ENCODE measurements at regions not wholly inside any gene's neighbourhood (a gene's known extent, or its start where the extent isn't known, plus 50 kb on each side); places are given as distances from the start of the nearest gene placed in this dataset.

DNA sequence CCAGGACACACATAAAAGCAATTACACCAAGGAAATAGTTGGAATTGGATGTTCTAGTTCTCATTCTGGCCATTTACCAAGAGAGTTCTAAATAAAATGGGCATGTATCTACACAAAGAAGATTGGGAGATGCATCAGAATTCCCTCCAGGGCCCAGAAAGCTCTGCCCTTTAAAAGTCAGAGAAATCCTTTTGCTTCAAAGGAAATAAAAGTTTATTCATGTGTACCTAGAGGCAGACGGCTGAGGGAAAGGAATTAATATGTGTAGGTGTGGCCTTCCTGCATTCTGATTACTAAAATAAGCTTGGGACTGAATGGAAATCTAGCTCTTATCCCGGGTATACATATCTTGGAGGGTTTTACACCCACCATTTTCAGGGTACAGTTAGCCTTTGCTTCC is 719.4 kb downstream of the SEMA5A start:
- TF ChIP-seq, protein P1, sequence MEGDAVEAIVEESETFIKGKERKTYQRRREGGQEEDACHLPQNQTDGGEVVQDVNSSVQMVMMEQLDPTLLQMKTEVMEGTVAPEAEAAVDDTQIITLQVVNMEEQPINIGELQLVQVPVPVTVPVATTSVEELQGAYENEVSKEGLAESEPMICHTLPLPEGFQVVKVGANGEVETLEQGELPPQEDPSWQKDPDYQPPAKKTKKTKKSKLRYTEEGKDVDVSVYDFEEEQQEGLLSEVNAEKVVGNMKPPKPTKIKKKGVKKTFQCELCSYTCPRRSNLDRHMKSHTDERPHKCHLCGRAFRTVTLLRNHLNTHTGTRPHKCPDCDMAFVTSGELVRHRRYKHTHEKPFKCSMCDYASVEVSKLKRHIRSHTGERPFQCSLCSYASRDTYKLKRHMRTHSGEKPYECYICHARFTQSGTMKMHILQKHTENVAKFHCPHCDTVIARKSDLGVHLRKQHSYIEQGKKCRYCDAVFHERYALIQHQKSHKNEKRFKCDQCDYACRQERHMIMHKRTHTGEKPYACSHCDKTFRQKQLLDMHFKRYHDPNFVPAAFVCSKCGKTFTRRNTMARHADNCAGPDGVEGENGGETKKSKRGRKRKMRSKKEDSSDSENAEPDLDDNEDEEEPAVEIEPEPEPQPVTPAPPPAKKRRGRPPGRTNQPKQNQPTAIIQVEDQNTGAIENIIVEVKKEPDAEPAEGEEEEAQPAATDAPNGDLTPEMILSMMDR (conservative IDR thresholded peaks at IDR 0.05 in 1 of 2, IDR thresholded peaks at IDR 0.05 in 1 of 2; ENCODE audit: extremely low read depth in 1 of 2, insufficient read depth in 1 of 2, low read depth in 1 of 2, low read length in 2 of 2) = no peak
- TF ChIP-seq EZH2 (IDR thresholded peaks at IDR 0.05; ENCODE audit: borderline replicate concordance, low read length) = no peak
